Keratinocyte (primary cell): ENCODE measurements at regions not wholly inside any gene's neighbourhood (a gene's known extent, or its start where the extent isn't known, plus 50 kb on each side); places are given as distances from the start of the nearest gene placed in this dataset.

Experiments used
- DNase-seq: peaks from one replicate; pipeline ENCODE4 v3.0.0-alpha.2; 2011; ENCODE audit warnings: low read depth, missing footprints, low spot score
- FAIRE-seq: peaks from 2 replicates; lab custom pipeline; 2011; peaks lifted over from hg19 to GRCh38; lab: Jason Lieb, UNC
- H2AFZ ChIP-seq: 2 replicates; pipeline ENCODE4 v1.6.0; 2012; ENCODE audit warnings: low read length, control low read depth, inconsistent platforms; ENCODE audit not compliant: control insufficient read depth
- H3K27ac ChIP-seq: 2 replicates; pipeline ENCODE4 v1.5.1; 2011; ENCODE audit warnings: low read length; ENCODE audit not compliant: control insufficient read depth, insufficient read depth
- H3K27me3 ChIP-seq: 3 replicates; pipeline ENCODE4 v1.6.0; 2011; ENCODE audit warnings: low read length; ENCODE audit not compliant: control insufficient read depth, insufficient read depth; ENCODE audit errors: extremely low read depth
- H3K36me3 ChIP-seq, 2 experiments: 2 replicates in 1 of 2; 3 replicates in 1 of 2; pipeline ENCODE4 v1.5.1; 2011; ENCODE audit warnings: low read length in 2 of 2, mild to moderate bottlenecking in 1 of 2; ENCODE audit not compliant: control insufficient read depth in 2 of 2, insufficient read depth in 2 of 2; ENCODE audit errors: extremely low read depth in 1 of 2
- H3K4me1 ChIP-seq: 3 replicates; pipeline ENCODE4 v1.5.1; 2011; ENCODE audit warnings: low read length; ENCODE audit not compliant: control insufficient read depth, insufficient read depth; ENCODE audit errors: extremely low read depth
- H3K4me2 ChIP-seq: 3 replicates; pipeline ENCODE4 v1.6.0; 2011; ENCODE audit warnings: low read depth, low read length; ENCODE audit not compliant: control insufficient read depth, insufficient read depth; ENCODE audit errors: extremely low read depth
- H3K4me3 ChIP-seq, 3 experiments: fragments of 200-600 bp in 1 of 3; sonication (generic) in 1 of 3; 2 replicates in 2 of 3; 3 replicates in 1 of 3; pipeline ENCODE4 v1.5.1; 2011 to 2016; ENCODE audit warnings: low read length in 3 of 3, mild to moderate bottlenecking in 3 of 3, control low read depth in 2 of 3, inconsistent platforms in 1 of 3, low read depth in 1 of 3, mixed read lengths in 1 of 3, mixed run types in 1 of 3, moderate library complexity in 1 of 3; ENCODE audit not compliant: control insufficient read depth in 2 of 3, insufficient read depth in 2 of 3; ENCODE audit errors: extremely low read depth in 1 of 3
- H3K79me2 ChIP-seq: 2 replicates; pipeline ENCODE4 v1.6.0; 2012; ENCODE audit warnings: low read length; ENCODE audit not compliant: control insufficient read depth, insufficient read depth
- H3K9ac ChIP-seq: 3 replicates; pipeline ENCODE4 v1.6.0; 2011; ENCODE audit warnings: low read length; ENCODE audit not compliant: control insufficient read depth, insufficient read depth; ENCODE audit errors: extremely low read depth
- H3K9me1 ChIP-seq: 3 replicates; pipeline ENCODE4 v1.6.0; 2011; ENCODE audit warnings: low read length; ENCODE audit not compliant: control insufficient read depth, insufficient read depth; ENCODE audit errors: extremely low read depth
- H3K9me3 ChIP-seq: 2 replicates; pipeline ENCODE4 v1.5.1; 2012; ENCODE audit warnings: low read depth, low read length; ENCODE audit not compliant: control insufficient read depth
- H4K20me1 ChIP-seq: 3 replicates; pipeline ENCODE4 v1.6.0; 2011; ENCODE audit warnings: low read length; ENCODE audit not compliant: control insufficient read depth, insufficient read depth; ENCODE audit errors: extremely low read depth
- EZH2 ChIP-seq: IDR thresholded peaks from one replicate; pipeline ENCODE4 v1.6.1; 2012; ENCODE audit warnings: inconsistent platforms, mild to moderate bottlenecking, low read length, moderate library complexity
- dilution Hi-C: fragments of 300-500 bp; cut with MboI; formaldehyde crosslinking; loops from one replicate; pipeline ENCODE4 v1.7.0; 2020; ENCODE audit warnings: low sequenced_read_pairs; ENCODE audit not compliant: extremely low pct_ligation_motif_present
- TF ChIP-seq, protein P1 (sequence below), 3 experiments: IDR thresholded peaks in 1 of 3; conservative IDR thresholded peaks in 1 of 3; optimal IDR thresholded peaks in 1 of 3; 2 replicates in 2 of 3; 3 replicates in 1 of 3; pipeline versions ENCODE3 to v1.5.1; 2011; ENCODE audit warnings: low read length in 3 of 3, mild to moderate bottlenecking in 3 of 3, moderate library complexity in 2 of 3, control low read depth in 1 of 3, inconsistent platforms in 1 of 3; ENCODE audit not compliant: insufficient read depth in 2 of 3; ENCODE audit errors: extremely low read depth in 1 of 3

DNA sequence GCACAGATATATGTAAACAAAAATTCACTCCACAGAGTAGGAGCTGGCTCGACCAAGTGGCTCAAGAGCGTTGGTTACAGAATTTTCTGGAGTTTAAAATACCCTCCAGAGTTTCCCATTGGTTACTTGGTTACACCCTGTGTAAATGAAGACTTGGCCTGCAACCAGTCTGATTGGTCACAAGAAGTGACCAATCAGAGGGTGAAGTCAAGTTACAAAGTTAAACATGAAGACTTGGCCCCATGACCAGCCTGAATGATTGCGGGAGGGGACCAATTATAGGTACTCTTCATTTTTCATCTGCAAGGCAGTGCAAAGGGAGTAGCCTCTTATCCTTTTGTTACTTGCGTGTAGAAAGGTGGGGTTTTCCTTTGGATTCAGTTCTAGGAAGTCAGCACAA is 121.3 kb upstream of the SALL1 start:
- DNase-seq = no peak
- Histone ChIP-seq H3K4me1 (no peaks in the 10 kb centered on the region), H3K79me2 (no peaks in the 10 kb centered on the region), H3K27ac (no peak overlapping the region), H4K20me1 (no peaks in the 10 kb centered on the region), H3K9ac (no peak overlapping the region), H3K4me2 (no peak overlapping the region), H3K9me1 (no peaks in the 10 kb centered on the region), H2AFZ (no peak overlapping the region), H3K27me3 (no peaks in the 10 kb centered on the region), H3K9me3 (no peaks in the 10 kb centered on the region), H3K4me3 (no peak overlapping the region), H3K36me3 (no peaks in the 10 kb centered on the region)
- TF ChIP-seq, protein P1, sequence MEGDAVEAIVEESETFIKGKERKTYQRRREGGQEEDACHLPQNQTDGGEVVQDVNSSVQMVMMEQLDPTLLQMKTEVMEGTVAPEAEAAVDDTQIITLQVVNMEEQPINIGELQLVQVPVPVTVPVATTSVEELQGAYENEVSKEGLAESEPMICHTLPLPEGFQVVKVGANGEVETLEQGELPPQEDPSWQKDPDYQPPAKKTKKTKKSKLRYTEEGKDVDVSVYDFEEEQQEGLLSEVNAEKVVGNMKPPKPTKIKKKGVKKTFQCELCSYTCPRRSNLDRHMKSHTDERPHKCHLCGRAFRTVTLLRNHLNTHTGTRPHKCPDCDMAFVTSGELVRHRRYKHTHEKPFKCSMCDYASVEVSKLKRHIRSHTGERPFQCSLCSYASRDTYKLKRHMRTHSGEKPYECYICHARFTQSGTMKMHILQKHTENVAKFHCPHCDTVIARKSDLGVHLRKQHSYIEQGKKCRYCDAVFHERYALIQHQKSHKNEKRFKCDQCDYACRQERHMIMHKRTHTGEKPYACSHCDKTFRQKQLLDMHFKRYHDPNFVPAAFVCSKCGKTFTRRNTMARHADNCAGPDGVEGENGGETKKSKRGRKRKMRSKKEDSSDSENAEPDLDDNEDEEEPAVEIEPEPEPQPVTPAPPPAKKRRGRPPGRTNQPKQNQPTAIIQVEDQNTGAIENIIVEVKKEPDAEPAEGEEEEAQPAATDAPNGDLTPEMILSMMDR (optimal IDR thresholded peaks at IDR 0.05 in 1 of 3, IDR thresholded peaks at IDR 0.05 in 1 of 3, conservative IDR thresholded peaks at IDR 0.05 in 1 of 3; ENCODE audit: extremely low read depth in 1 of 3, insufficient read depth in 2 of 3, low read length in 3 of 3) = no peak
- no peak for TF ChIP-seq EZH2
- dilution Hi-C loops = no loop called here
- FAIRE-seq = no peak

DNA sequence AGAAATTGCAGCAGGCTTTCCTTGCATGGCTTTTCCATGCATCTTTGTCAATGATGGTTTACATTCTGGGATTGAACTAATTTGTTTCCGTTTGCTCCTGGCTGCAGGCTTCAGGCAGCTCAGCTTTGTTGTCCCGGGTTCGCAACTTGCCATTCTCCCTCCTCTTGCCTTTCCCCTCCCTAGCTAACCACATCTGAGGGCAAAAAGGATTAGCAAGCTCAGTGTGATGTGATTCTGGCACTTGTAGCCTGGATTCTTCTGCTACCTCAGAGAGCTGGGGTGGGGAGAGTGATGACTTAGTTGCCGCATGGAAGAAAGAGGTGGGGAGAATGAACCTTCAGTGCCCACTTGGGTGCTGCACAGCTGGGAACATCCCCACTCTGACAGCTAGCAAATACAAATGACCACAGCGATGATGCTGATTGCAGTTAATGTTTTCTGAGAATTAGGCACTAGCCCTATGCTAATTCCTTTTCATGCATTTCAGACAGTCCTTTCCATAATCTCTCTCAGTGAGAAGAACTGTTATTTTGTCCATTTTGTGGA is 120.2 kb upstream of the SALL1 start:
- no peak overlapping the region for H3K9ac ChIP-seq
- H3K9me1 ChIP-seq = no peaks in the 10 kb centered on the region
- DNase-seq (no peak), FAIRE-seq (no peak)
- H2AFZ ChIP-seq = no peak overlapping the region
- no peaks in the 10 kb centered on the region for H3K27me3 ChIP-seq
- H3K4me2 ChIP-seq = no peak overlapping the region
- H3K79me2 ChIP-seq = no peaks in the 10 kb centered on the region
- H3K4me1 ChIP-seq = no peaks in the 10 kb centered on the region
- no peaks in the 10 kb centered on the region for H3K9me3 ChIP-seq
- H3K27ac ChIP-seq = no peak overlapping the region
- H3K4me3 ChIP-seq = no peak overlapping the region
- H3K36me3 ChIP-seq = no peaks in the 10 kb centered on the region
- H4K20me1 ChIP-seq = no peaks in the 10 kb centered on the region
- no peak for TF ChIP-seq EZH2
- TF ChIP-seq, protein P1 (optimal IDR thresholded peaks at IDR 0.05 in 1 of 3, IDR thresholded peaks at IDR 0.05 in 1 of 3, conservative IDR thresholded peaks at IDR 0.05 in 1 of 3; ENCODE audit: extremely low read depth in 1 of 3, insufficient read depth in 2 of 3, low read length in 3 of 3) = no peak
- dilution Hi-C loops = no loop called here
